ENCODE measurements at regions not wholly inside any gene's neighbourhood (a gene's known extent, or its start where the extent isn't known, plus 50 kb on each side); places are given as distances from the start of the nearest gene placed in this dataset.

- in situ Hi-C loops (cut with MboI; ENCODE audit: low sequenced_read_pairs), result no loop called here
These were observed 264.3 kb downstream of the NOL4 start for GRCh38 chr18:33960417-33960816.

DNA sequence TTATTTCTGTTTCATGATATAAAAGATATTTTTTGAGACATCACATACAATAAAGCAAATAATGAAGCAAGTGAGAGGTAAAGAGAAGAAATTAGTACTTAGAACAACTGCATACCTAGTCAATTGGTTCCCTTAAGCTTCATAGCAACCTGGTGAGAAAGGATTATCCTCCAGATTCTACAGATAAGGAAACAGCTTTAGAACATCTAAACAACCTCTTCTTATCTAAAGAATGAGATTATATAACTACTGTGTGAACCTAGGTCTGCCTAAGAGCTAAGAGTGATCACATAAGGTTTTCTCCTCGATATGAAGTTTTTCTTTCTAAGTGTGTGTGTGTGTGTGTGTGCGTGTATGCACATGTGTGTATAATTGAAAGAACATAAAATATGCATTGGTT, 265.1 kb downstream of the NOL4 start:
- in situ Hi-C loops (cut with MboI; ENCODE audit: low sequenced_read_pairs), result no loop called here

- in situ Hi-C loops (cut with MboI; ENCODE audit: low sequenced_read_pairs), result no loop called here
These were observed 267.0 kb downstream of the NOL4 start for GRCh38 chr18:33957707-33958106.

- in situ Hi-C loops (cut with MboI; ENCODE audit: low sequenced_read_pairs), result no loop called here
These were observed 273.7 kb downstream of the NOL4 start for GRCh38 chr18:33951031-33951430.

GRCh38 chr18:33946336-33946735, 278.4 kb downstream of the NOL4 start:
- in situ Hi-C loops (cut with MboI; ENCODE audit: low sequenced_read_pairs), result loop anchor here (25.0 kb wide), 1 partner anchor 109 kb away; no protein-coding TSS in a partner anchor

- in situ Hi-C loops (cut with MboI; ENCODE audit: low sequenced_read_pairs), result loop anchor here (25.0 kb wide), 1 partner anchor 107 kb away; no protein-coding TSS in a partner anchor
These were observed 280.2 kb downstream of the NOL4 start for GRCh38 chr18:33944493-33944892.

DNA sequence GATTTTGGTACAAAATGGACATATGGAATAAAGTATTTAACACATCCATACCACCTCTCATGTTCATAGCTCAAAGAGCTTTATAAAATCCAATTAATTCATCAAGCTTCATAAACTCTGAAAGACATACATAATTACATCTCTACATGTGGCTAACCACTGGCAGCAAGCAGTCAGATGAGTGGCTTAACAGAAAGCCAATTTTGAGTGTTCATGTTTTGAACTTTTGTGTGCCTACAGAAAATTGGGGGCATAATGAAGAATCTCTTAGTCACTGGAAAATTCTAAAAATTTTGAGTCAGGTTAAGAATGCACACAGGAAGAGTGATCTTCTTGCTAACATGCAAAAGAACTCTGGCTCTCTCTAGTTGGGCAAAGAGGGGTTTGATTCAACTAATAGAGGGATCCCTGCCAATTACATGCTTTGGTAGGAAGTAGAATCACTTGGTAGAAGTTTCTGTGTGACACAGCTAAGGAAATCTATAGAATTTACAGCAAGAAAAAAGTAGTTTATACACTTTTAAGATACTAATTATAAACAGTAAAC, 287.4 kb downstream of the NOL4 start:
- in situ Hi-C loops (cut with MboI; ENCODE audit: low sequenced_read_pairs), result loop anchor here (25.0 kb wide), 1 partner anchor 100 kb away; no protein-coding TSS in a partner anchor

GRCh38 chr18:33934258-33934657, 290.5 kb downstream of the NOL4 start:
- in situ Hi-C loops (cut with MboI; ENCODE audit: low sequenced_read_pairs), result loop anchor here (25.0 kb wide), 1 partner anchor 97 kb away; no protein-coding TSS in a partner anchor

GRCh38 chr18:33928231-33928630, 296.5 kb downstream of the NOL4 start:
- in situ Hi-C loops (cut with MboI; ENCODE audit: low sequenced_read_pairs), result loop anchor here (25.0 kb wide), 1 partner anchor 91 kb away; no protein-coding TSS in a partner anchor

GRCh38 chr18:33924576-33924975, 300.1 kb downstream of the NOL4 start:
- in situ Hi-C loops (cut with MboI; ENCODE audit: low sequenced_read_pairs), result no loop called here

DNA sequence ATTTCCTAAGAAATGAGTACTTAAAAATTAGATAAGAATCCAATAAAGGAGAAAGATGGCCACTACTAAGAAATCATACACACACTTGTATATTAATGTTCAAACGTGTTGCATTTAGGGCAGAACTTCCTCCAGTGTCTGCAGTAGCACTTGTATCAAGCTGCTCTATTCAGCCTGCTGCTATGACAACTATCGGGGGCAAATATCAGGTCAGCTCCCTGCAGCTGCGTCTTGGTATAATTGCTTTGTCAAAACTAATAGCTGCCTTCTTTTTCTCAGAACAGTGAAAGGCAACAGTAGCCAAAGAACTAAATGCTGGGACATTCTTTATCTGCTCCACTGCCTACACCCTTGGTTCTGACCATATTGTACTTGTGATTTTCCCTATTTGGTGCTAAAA, 300.7 kb downstream of the NOL4 start:
- in situ Hi-C loops (cut with MboI; ENCODE audit: low sequenced_read_pairs), result no loop called here

GRCh38 chr18:33918571-33918970, 306.1 kb downstream of the NOL4 start:
- in situ Hi-C loops (cut with MboI; ENCODE audit: low sequenced_read_pairs), result no loop called here

DNA sequence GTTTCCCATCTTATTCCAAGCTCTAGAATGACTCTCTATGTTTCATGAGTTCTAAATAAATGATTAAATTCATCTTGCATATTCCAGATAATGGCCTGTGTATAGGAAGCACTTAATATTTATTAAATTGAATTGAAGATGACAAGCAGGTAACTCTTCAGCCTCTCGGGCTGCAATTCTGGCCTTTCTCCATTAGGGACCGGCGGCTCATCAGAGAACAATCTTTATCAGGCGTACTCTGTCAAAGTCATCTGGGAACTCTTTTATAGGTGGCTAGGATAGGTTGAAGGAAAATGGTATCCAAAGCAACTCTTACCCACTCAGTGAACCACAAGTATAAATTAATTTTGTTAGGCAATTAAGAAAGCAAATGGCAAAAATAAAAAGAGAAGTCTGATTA, 308.5 kb downstream of the NOL4 start:
- in situ Hi-C loops (cut with MboI; ENCODE audit: low sequenced_read_pairs), result no loop called here

DNA sequence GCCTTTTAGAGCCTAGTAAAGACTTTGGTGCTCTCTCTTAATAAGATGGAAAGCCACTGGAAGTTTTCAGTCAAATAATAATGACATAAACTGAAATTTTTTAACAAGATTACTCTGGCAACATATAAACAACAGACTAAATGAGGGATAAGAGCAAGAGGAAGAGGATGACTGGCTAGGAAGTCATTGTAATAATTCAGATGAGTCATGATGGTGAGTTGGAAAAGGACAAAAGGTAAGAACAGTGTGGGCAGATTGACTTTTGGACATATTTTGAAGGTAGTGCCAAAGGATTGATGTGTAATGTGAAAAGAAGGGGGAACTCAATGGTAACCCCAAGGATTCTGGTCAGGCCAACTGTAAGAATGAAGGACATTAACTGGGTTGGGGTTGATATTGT, 310.3 kb downstream of the NOL4 start:
- in situ Hi-C loops (cut with MboI; ENCODE audit: low sequenced_read_pairs), result no loop called here

- in situ Hi-C loops (cut with MboI; ENCODE audit: low sequenced_read_pairs), result no loop called here
These were observed 318.7 kb downstream of the NOL4 start for GRCh38 chr18:33906046-33906445.

- in situ Hi-C loops (cut with MboI; ENCODE audit: low sequenced_read_pairs), result no loop called here
These were observed 322.7 kb downstream of the NOL4 start for GRCh38 chr18:33901894-33902512.

GRCh38 chr18:33900638-33901037, 322.6 kb downstream of the ASXL3 start:
- in situ Hi-C loops (cut with MboI; ENCODE audit: low sequenced_read_pairs), result no loop called here

GRCh38 chr18:33898427-33898826, 320.4 kb downstream of the ASXL3 start:
- in situ Hi-C loops (cut with MboI; ENCODE audit: low sequenced_read_pairs), result no loop called here

DNA sequence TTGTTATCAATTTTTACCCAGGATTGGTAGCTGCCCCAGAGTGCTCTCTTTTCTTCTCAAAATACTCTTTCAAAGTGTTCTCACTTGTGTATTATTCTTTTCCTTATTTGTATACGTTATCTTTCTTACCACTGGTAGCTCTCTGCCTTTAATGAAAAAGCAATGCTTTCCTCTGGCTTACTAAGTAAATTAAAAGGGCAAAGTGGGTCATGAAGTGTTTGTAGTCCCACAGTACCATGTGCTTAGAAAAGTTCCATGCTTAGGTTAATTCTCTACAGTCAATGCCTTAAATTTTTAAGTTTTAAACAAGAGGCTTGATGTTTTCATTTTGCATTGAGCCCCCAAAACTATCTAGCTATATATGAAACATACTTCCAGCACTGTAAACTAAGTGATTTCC, 300.2 kb downstream of the ASXL3 start:
- in situ Hi-C loops (cut with MboI; ENCODE audit: low sequenced_read_pairs), result no loop called here

DNA sequence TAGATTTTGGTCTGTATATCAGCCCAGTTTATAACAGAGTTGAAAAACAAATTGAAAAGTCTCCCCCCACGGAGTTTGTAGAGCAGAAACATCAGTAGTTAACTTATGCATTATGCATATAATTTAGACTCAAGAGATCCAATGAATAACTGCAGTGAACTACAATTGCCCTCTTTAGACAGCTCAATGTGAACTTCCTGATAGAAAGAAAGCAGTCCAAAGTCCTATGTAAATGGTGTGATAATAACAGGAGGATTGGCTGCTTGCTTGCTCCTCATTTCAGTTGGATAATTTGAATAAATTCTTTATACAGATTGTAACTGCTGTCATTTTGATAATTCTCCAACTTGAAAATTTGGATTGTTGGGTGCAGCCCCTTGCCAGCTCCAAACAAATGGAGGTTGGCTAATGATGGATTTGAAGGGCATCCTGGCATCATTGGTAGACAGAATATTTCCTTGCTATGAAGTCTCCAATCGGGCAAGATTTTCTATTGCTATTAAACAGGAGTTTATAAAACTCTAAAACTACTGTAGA, 297.1 kb downstream of the ASXL3 start:
- in situ Hi-C loops (cut with MboI; ENCODE audit: low sequenced_read_pairs), result no loop called here

- in situ Hi-C loops (cut with MboI; ENCODE audit: low sequenced_read_pairs), result no loop called here
These were observed 295.1 kb downstream of the ASXL3 start for GRCh38 chr18:33873112-33873511.

- in situ Hi-C loops (cut with MboI; ENCODE audit: low sequenced_read_pairs), result no loop called here
These were observed 293.5 kb downstream of the ASXL3 start for GRCh38 chr18:33871363-33872025.
